Colonic mucosa (tissue), 4 donors: ENCODE measurements at regions not wholly inside any gene's neighbourhood (a gene's known extent, or its start where the extent isn't known, plus 50 kb on each side); places are given as distances from the start of the nearest gene placed in this dataset.

ENCODE experiments used
- DNase-seq: peaks from one replicate; pipeline ENCODE4 v3.0.0-alpha.2; 2020
- H3K27ac ChIP-seq: fragments of 200-600 bp; one replicate; pipeline ENCODE4 v1.8.0; 2021
- H3K27me3 ChIP-seq: fragments of 200-600 bp; one replicate; pipeline ENCODE4 v1.8.0; 2021
- H3K36me3 ChIP-seq: fragments of 200-600 bp; one replicate; pipeline ENCODE4 v1.8.0; 2021
- H3K4me1 ChIP-seq: fragments of 200-600 bp; one replicate; pipeline ENCODE4 v1.8.0; 2021; ENCODE audit warnings: mild to moderate bottlenecking
- H3K4me3 ChIP-seq: fragments of 200-600 bp; one replicate; pipeline ENCODE4 v1.8.0; 2021
- H3K9ac ChIP-seq, 2 donors: one replicate each; pipeline ENCODE4 v1.7.0; 2013; ENCODE audit warnings: control low read depth in 2 of 2, low read depth in 2 of 2, low read length in 2 of 2
- H3K9me3 ChIP-seq: fragments of 200-600 bp; one replicate; pipeline ENCODE4 v1.8.0; 2021
- intact Hi-C: fragments of 100-400 bp; cut with DNase I; formaldehyde crosslinking; loops from one replicate; pipeline ENCODE4 v1.14.1; 2022
- TF ChIP-seq, protein P1 (sequence below): fragments of 200-600 bp; IDR thresholded peaks from one replicate; pipeline ENCODE4 v1.8.0; 2022; ENCODE audit warnings: antibody characterized with exemption, mild to moderate bottlenecking
- donor health status: healthy.
- donor health status: DM: no; HTN: no; CAD: no.
- donor health status: DM: no; HTN: no; CAD: no.

DNA sequence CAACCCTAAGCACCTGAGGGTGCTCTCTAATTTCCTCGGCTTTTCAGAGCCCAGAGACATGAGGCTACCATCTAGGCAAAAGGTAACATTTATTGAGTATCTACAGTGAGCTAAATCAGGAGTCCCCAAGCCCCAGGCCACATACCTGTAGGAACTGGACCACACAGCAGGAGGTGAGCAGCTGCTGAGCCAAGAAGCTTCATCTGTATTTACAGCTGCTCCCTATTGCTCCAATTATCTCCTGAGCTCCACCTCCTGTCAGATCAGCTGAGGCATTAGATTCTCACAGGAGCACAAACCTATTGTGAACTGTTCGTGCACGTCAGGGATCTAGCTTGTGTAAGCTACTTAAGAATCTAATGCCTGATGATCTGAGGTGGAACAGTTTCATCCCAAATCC lies 70.2 kb downstream of the RND3 start:
- DNase-seq: no peak

DNA sequence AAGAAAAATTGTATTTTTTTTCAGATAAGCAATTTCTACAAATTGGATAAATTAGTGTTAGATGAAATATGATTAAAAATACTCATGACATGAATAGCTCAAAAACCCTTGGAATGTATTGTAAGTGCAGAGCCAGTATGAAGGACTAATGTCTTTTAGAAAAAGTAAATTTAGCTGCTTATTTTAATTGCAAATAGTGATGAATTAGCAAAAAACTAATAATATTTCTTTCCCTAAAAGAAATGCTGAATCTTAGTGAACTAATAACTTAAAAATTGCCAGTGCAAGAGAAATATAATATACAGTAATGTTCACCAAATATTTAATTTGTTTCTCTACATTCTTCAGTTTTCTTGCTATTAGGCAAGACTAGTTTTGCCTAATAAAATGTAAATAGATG lies 72.4 kb downstream of the RND3 start:
- Histone ChIP-seq H3K4me3 (no peak overlapping the region), H3K27me3 (no peaks in the 10 kb centered on the region), H3K27ac (no peak overlapping the region), H3K36me3 (no peaks in the 10 kb centered on the region), H3K9ac (no peak overlapping the region), H3K4me1 (no peaks in the 10 kb centered on the region), H3K9me3 (no peaks in the 10 kb centered on the region)
- intact Hi-C loops: no loop called here
- TF ChIP-seq, protein P1, sequence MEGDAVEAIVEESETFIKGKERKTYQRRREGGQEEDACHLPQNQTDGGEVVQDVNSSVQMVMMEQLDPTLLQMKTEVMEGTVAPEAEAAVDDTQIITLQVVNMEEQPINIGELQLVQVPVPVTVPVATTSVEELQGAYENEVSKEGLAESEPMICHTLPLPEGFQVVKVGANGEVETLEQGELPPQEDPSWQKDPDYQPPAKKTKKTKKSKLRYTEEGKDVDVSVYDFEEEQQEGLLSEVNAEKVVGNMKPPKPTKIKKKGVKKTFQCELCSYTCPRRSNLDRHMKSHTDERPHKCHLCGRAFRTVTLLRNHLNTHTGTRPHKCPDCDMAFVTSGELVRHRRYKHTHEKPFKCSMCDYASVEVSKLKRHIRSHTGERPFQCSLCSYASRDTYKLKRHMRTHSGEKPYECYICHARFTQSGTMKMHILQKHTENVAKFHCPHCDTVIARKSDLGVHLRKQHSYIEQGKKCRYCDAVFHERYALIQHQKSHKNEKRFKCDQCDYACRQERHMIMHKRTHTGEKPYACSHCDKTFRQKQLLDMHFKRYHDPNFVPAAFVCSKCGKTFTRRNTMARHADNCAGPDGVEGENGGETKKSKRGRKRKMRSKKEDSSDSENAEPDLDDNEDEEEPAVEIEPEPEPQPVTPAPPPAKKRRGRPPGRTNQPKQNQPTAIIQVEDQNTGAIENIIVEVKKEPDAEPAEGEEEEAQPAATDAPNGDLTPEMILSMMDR: no peak
- no peak for DNase-seq

More for the DNA sequence above, 70.2 kb downstream of the RND3 start:
- intact Hi-C loops: no loop called here
- Histone ChIP-seq H3K27me3 (no peaks in the 10 kb centered on the region), H3K9me3 (no peaks in the 10 kb centered on the region), H3K4me1 (no peaks in the 10 kb centered on the region), H3K27ac (no peak overlapping the region), H3K4me3 (no peak overlapping the region), H3K36me3 (no peaks in the 10 kb centered on the region), H3K9ac (no peak overlapping the region)
- TF ChIP-seq, protein P1: no peak

DNA sequence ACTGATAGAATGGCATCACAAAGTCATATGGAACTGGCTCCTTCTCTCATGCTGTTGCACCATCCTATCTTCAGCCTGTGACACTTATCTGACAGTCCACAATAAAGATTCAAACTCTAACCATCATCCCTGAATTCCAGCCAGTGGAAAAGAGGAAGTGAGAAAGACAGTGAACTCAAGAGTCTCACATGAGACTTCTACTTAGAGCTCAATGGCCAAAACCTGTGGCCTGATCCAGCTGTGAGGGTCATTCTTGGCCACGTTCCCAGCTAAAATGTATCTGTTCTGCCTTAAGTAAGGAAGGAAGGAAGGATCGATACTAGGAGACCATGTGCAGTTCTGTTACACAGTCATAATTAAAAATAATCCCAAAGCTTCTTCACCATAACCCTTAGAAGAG lies 73.6 kb downstream of the RND3 start:
- Histone ChIP-seq H3K9ac (no peak overlapping the region), H3K27ac (no peak overlapping the region), H3K4me1 (no peaks in the 10 kb centered on the region), H3K36me3 (no peaks in the 10 kb centered on the region), H3K27me3 (no peaks in the 10 kb centered on the region), H3K9me3 (no peaks in the 10 kb centered on the region), H3K4me3 (no peak overlapping the region)
- no peak for DNase-seq
- TF ChIP-seq, protein P1: no peak
- intact Hi-C loops: no loop called here

DNA sequence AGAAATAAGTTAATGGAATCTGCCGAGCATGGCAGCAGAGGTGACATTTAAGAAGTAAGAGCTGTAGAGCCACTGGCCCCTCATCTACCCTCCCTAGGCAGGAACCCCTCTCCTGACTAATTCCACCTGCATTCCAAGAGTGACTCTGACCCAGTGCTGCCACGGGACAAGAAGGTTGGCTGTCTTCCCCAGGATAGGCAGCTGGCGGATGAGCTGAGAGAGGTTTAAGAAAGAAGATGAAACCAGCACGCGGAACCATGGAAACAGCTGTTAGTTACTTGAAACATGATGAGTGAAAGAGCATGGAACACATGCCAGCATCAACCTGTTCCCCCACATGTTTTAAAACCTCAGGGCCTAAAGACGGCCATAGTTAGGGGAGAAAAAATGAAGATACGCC lies 74.1 kb downstream of the RND3 start:
- H3K9me3 ChIP-seq: no peaks in the 10 kb centered on the region
- TF ChIP-seq, protein P1: no peak
- no peaks in the 10 kb centered on the region for H3K27me3 ChIP-seq
- no peak overlapping the region for H3K27ac ChIP-seq
- no peaks in the 10 kb centered on the region for H3K4me1 ChIP-seq
- H3K4me3 ChIP-seq: no peak overlapping the region
- no peak overlapping the region for H3K9ac ChIP-seq
- intact Hi-C loops: no loop called here
- H3K36me3 ChIP-seq: no peaks in the 10 kb centered on the region
- DNase-seq: no peak

DNA sequence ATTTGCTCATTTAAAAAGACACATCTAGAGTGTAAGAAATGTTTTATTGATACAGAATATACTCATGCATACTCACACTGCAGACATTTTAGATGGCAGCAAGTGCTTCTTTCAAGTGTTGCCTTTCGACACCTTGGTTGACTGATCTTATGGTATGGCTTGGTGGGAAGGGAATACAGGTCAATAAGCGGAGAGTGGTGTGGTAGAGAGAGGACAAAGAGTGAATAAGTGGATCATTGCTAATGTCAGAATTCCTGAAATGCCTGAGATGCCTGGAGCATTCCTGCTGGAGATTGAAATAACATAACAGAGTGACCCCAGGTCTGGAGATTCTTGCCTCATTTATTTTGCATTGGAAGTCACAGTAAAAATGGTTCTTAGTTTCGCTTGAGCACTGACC lies 76.7 kb downstream of the RND3 start:
- Histone ChIP-seq H3K27ac (no peak overlapping the region), H3K27me3 (no peaks in the 10 kb centered on the region), H3K9me3 (no peaks in the 10 kb centered on the region), H3K36me3 (no peaks in the 10 kb centered on the region), H3K9ac (no peak overlapping the region), H3K4me1 (no peaks in the 10 kb centered on the region), H3K4me3 (no peak overlapping the region)
- DNase-seq: no peak
- TF ChIP-seq, protein P1: no peak
- intact Hi-C loops: no loop called here

DNA sequence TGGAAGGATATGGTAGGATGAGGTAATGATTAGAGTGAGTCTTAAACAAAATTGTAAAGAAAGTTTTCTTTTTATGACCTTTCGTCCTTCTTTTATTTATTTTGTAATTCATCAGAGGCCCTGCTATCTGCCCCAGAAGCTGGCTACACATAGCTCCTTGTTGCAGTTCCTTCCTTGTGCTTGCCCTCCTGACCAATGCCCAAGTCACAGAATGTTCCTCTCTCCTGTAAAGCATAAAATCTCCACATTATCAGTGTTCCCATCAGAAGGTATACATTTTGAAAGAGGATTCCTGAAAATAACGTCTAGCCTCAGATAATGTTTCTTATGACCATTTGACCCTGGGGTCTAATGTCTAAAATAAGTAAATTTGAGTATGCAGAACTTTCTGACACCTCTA lies 78.3 kb downstream of the RND3 start:
- intact Hi-C loops: no loop called here

More for the DNA sequence above, 78.3 kb downstream of the RND3 start:
- H3K9me3 ChIP-seq: no peaks in the 10 kb centered on the region
- H3K4me3 ChIP-seq: no peak overlapping the region
- TF ChIP-seq, protein P1: no peak
- H3K4me1 ChIP-seq: no peaks in the 10 kb centered on the region
- H3K9ac ChIP-seq: no peak overlapping the region
- no peaks in the 10 kb centered on the region for H3K36me3 ChIP-seq
- no peak for DNase-seq
- no peak overlapping the region for H3K27ac ChIP-seq
- no peaks in the 10 kb centered on the region for H3K27me3 ChIP-seq
